Sigmoid colon (tissue), 6 donors: ENCODE measurements at regions not wholly inside any gene's neighbourhood (a gene's known extent, or its start where the extent isn't known, plus 50 kb on each side); places are given as distances from the start of the nearest gene placed in this dataset.

Experiments
- DNase-seq: peaks from one replicate; pipeline ENCODE4 v3.0.0-alpha.2; 2019
- H3K27ac ChIP-seq, 4 donors: fragments of 200-600 bp; sonication (generic); one replicate each; pipeline ENCODE4 v1.5.1; 2016 to 2019; ENCODE audit warnings: mild to moderate bottlenecking in 1 of 4
- H3K27me3 ChIP-seq, 3 donors: fragments of 200-600 bp; sonication (generic); one replicate each; pipeline ENCODE4 v1.5.1; 2019; ENCODE audit warnings: mild to moderate bottlenecking in 1 of 3
- H3K36me3 ChIP-seq, 4 donors: fragments of 200-600 bp; sonication (generic); one replicate each; pipeline ENCODE4 v1.5.1; 2016 to 2019
- H3K4me1 ChIP-seq, 4 donors: fragments of 200-600 bp; sonication (generic); one replicate each; pipeline ENCODE4 v1.5.1; 2017 to 2019
- H3K4me3 ChIP-seq, 4 donors: fragments of 200-600 bp; sonication (generic); one replicate each; pipeline ENCODE4 v1.5.1; 2017 to 2019; ENCODE audit warnings: mild to moderate bottlenecking in 2 of 4, moderate library complexity in 1 of 4
- H3K9me3 ChIP-seq, 4 donors: fragments of 200-600 bp in 3 of 4; sonication (generic) in 3 of 4; one replicate each; pipeline versions ENCODE4 v1.5.1 to v1.6.1; 2013 to 2019
- EP300 ChIP-seq, 4 donors: sonication (generic); formaldehyde crosslinking; IDR thresholded peaks; one replicate each; pipeline ENCODE4 v1.6.1; 2017; ENCODE audit warnings: antibody characterized with exemption in 4 of 4
- POLR2A ChIP-seq, 2 donors: fragments of 450-650 bp; IDR thresholded peaks; one replicate each; pipeline ENCODE4 v1.6.1; 2016; ENCODE audit warnings: antibody characterized with exemption in 2 of 2, mild to moderate bottlenecking in 2 of 2, moderate library complexity in 2 of 2
- POLR2AphosphoS5 ChIP-seq, 4 donors: sonication (generic); formaldehyde crosslinking; IDR thresholded peaks; one replicate each; pipeline ENCODE4 v1.6.1; 2017; ENCODE audit warnings: antibody characterized with exemption in 4 of 4
- WGBS, 2 donors: extraction: QIAGEN DNeasy Blood & Tissue Kit; methylation state at CpG; one replicate each; pipeline ENCODE4 v1.1.7; 2013; 5-methylcytosine and 5-hydroxymethylcytosine counted together
- intact Hi-C: fragments of 100-400 bp; cut with DNase I; formaldehyde crosslinking; loops from one replicate; pipeline ENCODE4 v1.15.1; 2023
- TF ChIP-seq, protein P1 (sequence below), 4 experiments: fragments of 450-650 bp in 3 of 4; fragments of 200-600 bp in 1 of 4; IDR thresholded peaks; one replicate each; pipeline ENCODE4 v1.5.1; 2016 to 2019; ENCODE audit warnings: antibody characterized with exemption in 4 of 4, mild to moderate bottlenecking in 3 of 4, moderate library complexity in 2 of 4
- donor health status: healthy with polysubstance abuse.
- donor health status: healthy.

DNA sequence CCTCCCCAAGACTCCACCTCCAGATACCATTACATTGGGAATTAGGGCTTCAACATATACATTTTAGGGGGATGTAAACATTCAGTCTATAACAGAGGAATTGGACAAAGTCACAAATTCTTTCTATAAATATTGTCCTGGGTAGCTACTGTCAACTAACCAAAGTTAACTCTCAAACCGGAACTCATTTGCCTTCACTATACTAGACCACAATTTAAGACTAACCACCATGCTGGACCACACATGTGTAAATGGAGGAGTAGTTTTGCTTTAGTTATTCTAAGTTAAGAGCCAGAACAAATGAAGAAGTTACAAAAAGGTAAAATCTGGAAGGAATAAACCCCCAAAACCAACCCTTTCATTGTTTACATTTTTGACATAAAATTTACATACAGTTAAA, 222.8 kb downstream of the NDFIP2 start:
- H3K4me3 ChIP-seq: no peak overlapping the region
- H3K9me3 ChIP-seq: no peaks in the 10 kb centered on the region
- H3K36me3 ChIP-seq: no peaks in the 10 kb centered on the region
- no peaks in the 10 kb centered on the region for H3K4me1 ChIP-seq
- TF ChIP-seq, protein P1, sequence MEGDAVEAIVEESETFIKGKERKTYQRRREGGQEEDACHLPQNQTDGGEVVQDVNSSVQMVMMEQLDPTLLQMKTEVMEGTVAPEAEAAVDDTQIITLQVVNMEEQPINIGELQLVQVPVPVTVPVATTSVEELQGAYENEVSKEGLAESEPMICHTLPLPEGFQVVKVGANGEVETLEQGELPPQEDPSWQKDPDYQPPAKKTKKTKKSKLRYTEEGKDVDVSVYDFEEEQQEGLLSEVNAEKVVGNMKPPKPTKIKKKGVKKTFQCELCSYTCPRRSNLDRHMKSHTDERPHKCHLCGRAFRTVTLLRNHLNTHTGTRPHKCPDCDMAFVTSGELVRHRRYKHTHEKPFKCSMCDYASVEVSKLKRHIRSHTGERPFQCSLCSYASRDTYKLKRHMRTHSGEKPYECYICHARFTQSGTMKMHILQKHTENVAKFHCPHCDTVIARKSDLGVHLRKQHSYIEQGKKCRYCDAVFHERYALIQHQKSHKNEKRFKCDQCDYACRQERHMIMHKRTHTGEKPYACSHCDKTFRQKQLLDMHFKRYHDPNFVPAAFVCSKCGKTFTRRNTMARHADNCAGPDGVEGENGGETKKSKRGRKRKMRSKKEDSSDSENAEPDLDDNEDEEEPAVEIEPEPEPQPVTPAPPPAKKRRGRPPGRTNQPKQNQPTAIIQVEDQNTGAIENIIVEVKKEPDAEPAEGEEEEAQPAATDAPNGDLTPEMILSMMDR (IDR thresholded peaks at IDR 0.05): no peak
- no peak for TF ChIP-seq POLR2AphosphoS5 (IDR thresholded peaks at IDR 0.05)
- no peak for TF ChIP-seq EP300 (IDR thresholded peaks at IDR 0.05)
- intact Hi-C loops: no loop called here
- no peak for DNase-seq
- no peaks in the 10 kb centered on the region for H3K27me3 ChIP-seq
- WGBS, 2 donors: 94% methylated on average over 1 of the region's 1 CpG
- no peak overlapping the region for H3K27ac ChIP-seq

DNA sequence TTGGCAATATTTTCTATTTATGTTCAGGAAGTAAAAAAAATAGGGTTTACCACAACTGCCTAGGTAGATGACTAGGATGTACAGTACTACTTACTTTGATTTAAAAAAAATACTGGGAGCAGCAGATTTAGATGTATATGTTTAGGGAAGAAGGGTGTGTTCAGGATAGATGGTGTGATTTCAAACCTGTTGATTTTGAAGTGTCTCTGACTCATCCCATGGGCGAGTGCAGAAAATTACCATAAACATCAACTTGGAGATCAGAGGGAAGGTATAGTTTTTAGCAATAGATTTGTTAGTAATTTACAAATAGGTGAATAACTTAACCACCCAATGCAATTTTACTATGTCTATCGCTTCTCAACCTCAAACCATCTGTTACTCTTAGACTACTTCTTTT, 214.8 kb downstream of the NDFIP2 start:
- WGBS, 2 donors: 95 to 96% methylated on average over 2 of the region's 2 CpGs
- intact Hi-C loops: no loop called here
- no peak for DNase-seq

DNA sequence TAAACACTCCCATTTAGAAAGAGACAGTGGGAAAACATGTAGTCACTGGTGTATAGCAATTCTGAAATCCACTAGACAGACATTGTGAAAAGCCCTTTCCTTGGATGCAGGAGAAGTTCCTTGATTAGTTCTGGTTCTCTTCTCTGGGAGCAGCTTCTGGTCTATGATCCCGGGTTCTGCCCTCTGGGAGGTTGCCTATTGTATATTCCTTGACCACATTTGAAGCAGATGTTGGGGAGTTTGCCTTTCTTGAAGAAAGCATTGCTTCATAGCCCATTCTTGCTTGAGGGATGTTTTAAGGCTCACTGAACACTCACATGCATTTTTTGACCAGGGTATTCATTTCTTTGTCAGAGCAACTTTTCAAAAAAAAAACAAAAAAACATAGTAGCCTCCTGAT, 211.9 kb downstream of the NDFIP2 start:
- TF ChIP-seq, protein P1 (IDR thresholded peaks at IDR 0.05): no peak
- TF ChIP-seq POLR2AphosphoS5 (IDR thresholded peaks at IDR 0.05) (no peak), POLR2A (IDR thresholded peaks at IDR 0.05) (no peak), EP300 (IDR thresholded peaks at IDR 0.05) (no peak)
- H3K4me3 ChIP-seq: no peak overlapping the region
- no peaks in the 10 kb centered on the region for H3K4me1 ChIP-seq
- DNase-seq: no peak
- H3K36me3 ChIP-seq: no peaks in the 10 kb centered on the region
- intact Hi-C loops: no loop called here
- H3K27me3 ChIP-seq: no peaks in the 10 kb centered on the region
- 84 to 93% methylated on average over 1 of the region's 1 CpG for WGBS, 2 donors
- H3K27ac ChIP-seq: no peak overlapping the region
- no peaks in the 10 kb centered on the region for H3K9me3 ChIP-seq

More for the DNA sequence above, 214.8 kb downstream of the NDFIP2 start:
- H3K4me3 ChIP-seq: no peak overlapping the region
- TF ChIP-seq POLR2AphosphoS5 (IDR thresholded peaks at IDR 0.05) (no peak), POLR2A (IDR thresholded peaks at IDR 0.05) (no peak), EP300 (IDR thresholded peaks at IDR 0.05) (no peak)
- TF ChIP-seq, protein P1 (IDR thresholded peaks at IDR 0.05): no peak
- no peaks in the 10 kb centered on the region for H3K36me3 ChIP-seq
- no peaks in the 10 kb centered on the region for H3K4me1 ChIP-seq
- H3K27me3 ChIP-seq: no peaks in the 10 kb centered on the region
- H3K27ac ChIP-seq: no peak overlapping the region
- no peaks in the 10 kb centered on the region for H3K9me3 ChIP-seq

DNA sequence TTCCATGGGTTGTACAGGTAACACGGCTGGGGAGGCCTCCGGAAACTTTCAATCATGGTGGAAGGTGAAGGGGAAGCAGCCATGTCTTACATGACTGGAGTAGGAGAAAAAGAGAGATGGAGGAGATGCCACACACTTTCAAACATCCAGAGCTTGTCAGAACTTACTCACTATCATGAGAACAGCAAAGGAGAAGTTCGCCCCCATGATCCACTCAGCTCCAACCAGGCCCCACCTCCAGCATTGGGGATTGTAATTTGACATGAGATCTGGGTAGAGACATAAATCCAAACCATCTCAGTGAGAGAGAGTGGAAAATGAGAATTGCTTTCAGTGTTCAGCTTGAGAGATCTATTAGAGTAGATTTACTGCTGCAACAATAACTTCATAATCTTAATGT, 210.9 kb downstream of the NDFIP2 start:
- Histone ChIP-seq H3K4me3 (no peak overlapping the region), H3K27ac (no peak overlapping the region), H3K36me3 (no peaks in the 10 kb centered on the region), H3K27me3 (no peaks in the 10 kb centered on the region), H3K9me3 (no peaks in the 10 kb centered on the region), H3K4me1 (no peaks in the 10 kb centered on the region)
- TF ChIP-seq, protein P1 (IDR thresholded peaks at IDR 0.05): no peak
- TF ChIP-seq POLR2AphosphoS5 (IDR thresholded peaks at IDR 0.05) (no peak), EP300 (IDR thresholded peaks at IDR 0.05) (no peak), POLR2A (IDR thresholded peaks at IDR 0.05) (no peak)
- WGBS, 2 donors: 95% methylated on average over 3 of the region's 3 CpGs
- intact Hi-C loops: no loop called here
- no peak for DNase-seq

DNA sequence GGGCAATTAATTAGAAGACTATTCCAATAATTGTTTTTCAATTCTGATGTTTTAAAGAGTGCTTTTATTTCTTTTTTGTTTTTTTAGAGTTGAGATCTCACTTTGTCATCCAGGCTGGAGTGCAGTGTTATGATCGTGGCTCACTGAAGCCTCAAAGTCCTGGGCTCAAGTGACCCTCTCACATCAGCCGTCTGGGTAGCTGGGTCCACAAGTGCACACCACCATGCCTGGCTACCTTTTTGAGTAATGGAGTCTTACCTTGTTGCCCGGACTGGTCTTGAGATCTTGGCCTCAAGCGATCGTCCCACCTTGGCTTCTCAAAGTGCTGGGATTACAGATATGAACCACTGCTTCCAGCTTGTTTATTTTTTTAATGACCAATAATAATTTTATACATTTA, 207.8 kb downstream of the NDFIP2 start:
- TF ChIP-seq EP300 (IDR thresholded peaks at IDR 0.05): no peak
- H3K27me3 ChIP-seq: no peaks in the 10 kb centered on the region
- no peaks in the 10 kb centered on the region for H3K4me1 ChIP-seq
- no peak overlapping the region for H3K27ac ChIP-seq
- H3K36me3 ChIP-seq: no peaks in the 10 kb centered on the region
- DNase-seq: no peak
- H3K9me3 ChIP-seq: no peaks in the 10 kb centered on the region
- WGBS, 2 donors: 91 to 94% methylated on average over 5 of the region's 5 CpGs
- intact Hi-C loops: no loop called here
- no peak overlapping the region for H3K4me3 ChIP-seq
